ENCODE measurements at regions not wholly inside any gene's neighbourhood (a gene's known extent, or its start where the extent isn't known, plus 50 kb on each side); places are given as distances from the start of the nearest gene placed in this dataset.

GRCh38 chr18:34083910-34084535 lies 140.7 kb downstream of the NOL4 start:
- TF ChIP-seq, protein P1, sequence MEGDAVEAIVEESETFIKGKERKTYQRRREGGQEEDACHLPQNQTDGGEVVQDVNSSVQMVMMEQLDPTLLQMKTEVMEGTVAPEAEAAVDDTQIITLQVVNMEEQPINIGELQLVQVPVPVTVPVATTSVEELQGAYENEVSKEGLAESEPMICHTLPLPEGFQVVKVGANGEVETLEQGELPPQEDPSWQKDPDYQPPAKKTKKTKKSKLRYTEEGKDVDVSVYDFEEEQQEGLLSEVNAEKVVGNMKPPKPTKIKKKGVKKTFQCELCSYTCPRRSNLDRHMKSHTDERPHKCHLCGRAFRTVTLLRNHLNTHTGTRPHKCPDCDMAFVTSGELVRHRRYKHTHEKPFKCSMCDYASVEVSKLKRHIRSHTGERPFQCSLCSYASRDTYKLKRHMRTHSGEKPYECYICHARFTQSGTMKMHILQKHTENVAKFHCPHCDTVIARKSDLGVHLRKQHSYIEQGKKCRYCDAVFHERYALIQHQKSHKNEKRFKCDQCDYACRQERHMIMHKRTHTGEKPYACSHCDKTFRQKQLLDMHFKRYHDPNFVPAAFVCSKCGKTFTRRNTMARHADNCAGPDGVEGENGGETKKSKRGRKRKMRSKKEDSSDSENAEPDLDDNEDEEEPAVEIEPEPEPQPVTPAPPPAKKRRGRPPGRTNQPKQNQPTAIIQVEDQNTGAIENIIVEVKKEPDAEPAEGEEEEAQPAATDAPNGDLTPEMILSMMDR (IDR thresholded peaks at IDR 0.05), result no peak
- TF ChIP-seq POLR2A (IDR thresholded peaks at IDR 0.05) (no peak), EP300 (IDR thresholded peaks at IDR 0.05) (no peak)

All from tibial nerve (tissue), 4 donors.